Vagina (tissue), 2 donors: ENCODE measurements at regions not wholly inside any gene's neighbourhood (a gene's known extent, or its start where the extent isn't known, plus 50 kb on each side); places are given as distances from the start of the nearest gene placed in this dataset.

ENCODE experiments used
- DNase-seq, 2 donors: peaks; one replicate each; pipeline ENCODE4 v3.0.0-alpha.2; 2017; ENCODE audit errors: extremely low spot score in 2 of 2
- H3K27ac ChIP-seq: fragments of 200-600 bp; sonication (generic); one replicate; pipeline ENCODE4 v1.5.1; 2019
- H3K27me3 ChIP-seq: fragments of 200-600 bp; sonication (generic); one replicate; pipeline ENCODE4 v1.5.1; 2019
- H3K36me3 ChIP-seq, 2 donors: fragments of 200-600 bp; sonication (generic); one replicate each; pipeline ENCODE4 v1.5.1; 2017 to 2019
- H3K4me1 ChIP-seq: fragments of 200-600 bp; sonication (generic); one replicate; pipeline ENCODE4 v1.5.1; 2019
- H3K4me3 ChIP-seq, 2 donors: fragments of 200-600 bp; sonication (generic); 1 replicate in 1 of 2; 2 replicates in 1 of 2; pipeline ENCODE4 v1.5.1; 2016 to 2019
- H3K9me3 ChIP-seq: fragments of 200-600 bp; sonication (generic); one replicate; pipeline ENCODE4 v1.5.1; 2019
- CTCF ChIP-seq, 3 experiments: fragments of 450-650 bp in 2 of 3; fragments of 200-600 bp in 1 of 3; sonication (generic) in 1 of 3; IDR thresholded peaks; one replicate each; pipeline ENCODE4 v1.5.1; 2017 to 2019; ENCODE audit warnings: antibody characterized with exemption in 3 of 3, mild to moderate bottlenecking in 2 of 3, moderate library complexity in 2 of 3
- POLR2A ChIP-seq, 2 donors: fragments of 450-650 bp; IDR thresholded peaks; one replicate each; pipeline ENCODE4 v1.6.1; 2017; ENCODE audit warnings: antibody characterized with exemption in 2 of 2, mild to moderate bottlenecking in 2 of 2, moderate library complexity in 2 of 2
- POLR2AphosphoS5 ChIP-seq, 2 donors: sonication (generic); formaldehyde crosslinking; IDR thresholded peaks; one replicate each; pipeline ENCODE4 v1.9.0; 2017; ENCODE audit warnings: antibody characterized with exemption in 2 of 2, mild to moderate bottlenecking in 2 of 2, low read depth in 1 of 2; ENCODE audit not compliant: insufficient read depth in 1 of 2
- intact Hi-C: fragments of 100-400 bp; cut with DNase I; formaldehyde crosslinking; loops from one replicate; pipeline ENCODE4 v1.15.1; 2023

GRCh38 chr13:86741762-86742285 lies 929.3 kb upstream of the SLITRK5 start:
- no peak for TF ChIP-seq POLR2A (IDR thresholded peaks at IDR 0.05)
- TF ChIP-seq CTCF (IDR thresholded peaks at IDR 0.05) = no peak
- TF ChIP-seq POLR2AphosphoS5 (IDR thresholded peaks at IDR 0.05; ENCODE audit: insufficient read depth in 1 of 2, low read depth in 1 of 2) = no peak
- Histone ChIP-seq H3K9me3 (no peaks in the 10 kb centered on the region), H3K4me1 (no peaks in the 10 kb centered on the region), H3K4me3 (no peak overlapping the region), H3K27me3 (no peaks in the 10 kb centered on the region), H3K27ac (no peak overlapping the region), H3K36me3 (no peaks in the 10 kb centered on the region)
- DNase-seq = no peak
- intact Hi-C loops = no loop called here

- DNase-seq = no peak
- intact Hi-C loops = no loop called here
- TF ChIP-seq POLR2AphosphoS5 (IDR thresholded peaks at IDR 0.05; ENCODE audit: insufficient read depth in 1 of 2, low read depth in 1 of 2) = no peak
- TF ChIP-seq CTCF (IDR thresholded peaks at IDR 0.05) = no peak
- TF ChIP-seq POLR2A (IDR thresholded peaks at IDR 0.05) = no peak
- H3K4me1 ChIP-seq = no peaks in the 10 kb centered on the region
- H3K4me3 ChIP-seq = no peak overlapping the region
- no peak overlapping the region for H3K27ac ChIP-seq
- H3K36me3 ChIP-seq = no peaks in the 10 kb centered on the region
- no peaks in the 10 kb centered on the region for H3K27me3 ChIP-seq
- H3K9me3 ChIP-seq = no peaks in the 10 kb centered on the region
Observed at GRCh38 chr13:86757236-86757978, 913.8 kb upstream of the SLITRK5 start.

GRCh38 chr13:86758116-86758515 lies 913.1 kb upstream of the SLITRK5 start:
- TF ChIP-seq CTCF (IDR thresholded peaks at IDR 0.05) (no peak), POLR2A (IDR thresholded peaks at IDR 0.05) (no peak), POLR2AphosphoS5 (IDR thresholded peaks at IDR 0.05; ENCODE audit: insufficient read depth in 1 of 2, low read depth in 1 of 2) (no peak)
- Histone ChIP-seq H3K27me3 (no peaks in the 10 kb centered on the region), H3K27ac (no peak overlapping the region), H3K9me3 (no peaks in the 10 kb centered on the region), H3K36me3 (no peaks in the 10 kb centered on the region), H3K4me1 (no peaks in the 10 kb centered on the region), H3K4me3 (no peak overlapping the region)
- no peak for DNase-seq
- intact Hi-C loops = no loop called here

GRCh38 chr13:86760620-86761019 lies 910.6 kb upstream of the SLITRK5 start:
- Histone ChIP-seq H3K4me1 (no peaks in the 10 kb centered on the region), H3K27ac (no peak overlapping the region), H3K4me3 (no peak overlapping the region), H3K9me3 (no peaks in the 10 kb centered on the region), H3K36me3 (no peaks in the 10 kb centered on the region), H3K27me3 (no peaks in the 10 kb centered on the region)
- intact Hi-C loops = no loop called here
- DNase-seq = no peak
- TF ChIP-seq CTCF (IDR thresholded peaks at IDR 0.05) = no peak
- TF ChIP-seq POLR2AphosphoS5 (IDR thresholded peaks at IDR 0.05; ENCODE audit: insufficient read depth in 1 of 2, low read depth in 1 of 2) = no peak
- no peak for TF ChIP-seq POLR2A (IDR thresholded peaks at IDR 0.05)

GRCh38 chr13:86765462-86765861 lies 905.7 kb upstream of the SLITRK5 start:
- no peak for TF ChIP-seq POLR2AphosphoS5 (IDR thresholded peaks at IDR 0.05; ENCODE audit: insufficient read depth in 1 of 2, low read depth in 1 of 2)
- no peak for TF ChIP-seq POLR2A (IDR thresholded peaks at IDR 0.05)
- TF ChIP-seq CTCF (IDR thresholded peaks at IDR 0.05) = no peak
- H3K27me3 ChIP-seq = no peaks in the 10 kb centered on the region
- no peak overlapping the region for H3K27ac ChIP-seq
- H3K4me3 ChIP-seq = no peak overlapping the region
- no peaks in the 10 kb centered on the region for H3K4me1 ChIP-seq
- H3K36me3 ChIP-seq = no peaks in the 10 kb centered on the region
- no peak for DNase-seq
- H3K9me3 ChIP-seq = no peaks in the 10 kb centered on the region
- intact Hi-C loops = no loop called here
